Vagina (tissue), 2 donors: ENCODE measurements at regions not wholly inside any gene's neighbourhood (a gene's known extent, or its start where the extent isn't known, plus 50 kb on each side); places are given as distances from the start of the nearest gene placed in this dataset.

ENCODE experiments used
- POLR2A ChIP-seq, 2 donors: fragments of 450-650 bp; IDR thresholded peaks; one replicate each; pipeline ENCODE4 v1.6.1; 2017; ENCODE audit warnings: antibody characterized with exemption in 2 of 2, mild to moderate bottlenecking in 2 of 2, moderate library complexity in 2 of 2
- TF ChIP-seq, protein P1 (sequence below), 3 experiments: fragments of 450-650 bp in 2 of 3; fragments of 200-600 bp in 1 of 3; sonication (generic) in 1 of 3; IDR thresholded peaks; one replicate each; pipeline ENCODE4 v1.5.1; 2017 to 2019; ENCODE audit warnings: antibody characterized with exemption in 3 of 3, mild to moderate bottlenecking in 2 of 3, moderate library complexity in 2 of 3

DNA sequence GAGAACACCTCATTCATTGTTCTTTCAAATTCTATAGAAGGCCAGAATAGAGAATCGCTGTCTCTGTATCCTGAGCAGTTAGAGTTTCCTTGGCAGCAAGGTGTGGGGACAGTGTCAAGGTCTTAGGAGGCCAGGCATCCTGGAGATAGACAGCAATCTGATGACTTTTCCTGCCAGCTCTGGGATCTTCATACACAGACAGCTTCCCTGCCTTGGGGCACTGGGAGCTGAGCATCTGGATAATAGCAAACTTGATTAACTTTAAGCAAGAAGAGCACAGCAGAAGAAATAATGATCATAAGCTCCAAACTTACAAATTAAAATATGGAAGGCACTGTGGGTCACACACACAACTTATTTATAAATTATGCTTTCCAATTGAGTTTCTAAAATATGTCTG, 86.1 kb upstream of the STK32A start:
- TF ChIP-seq, protein P1, sequence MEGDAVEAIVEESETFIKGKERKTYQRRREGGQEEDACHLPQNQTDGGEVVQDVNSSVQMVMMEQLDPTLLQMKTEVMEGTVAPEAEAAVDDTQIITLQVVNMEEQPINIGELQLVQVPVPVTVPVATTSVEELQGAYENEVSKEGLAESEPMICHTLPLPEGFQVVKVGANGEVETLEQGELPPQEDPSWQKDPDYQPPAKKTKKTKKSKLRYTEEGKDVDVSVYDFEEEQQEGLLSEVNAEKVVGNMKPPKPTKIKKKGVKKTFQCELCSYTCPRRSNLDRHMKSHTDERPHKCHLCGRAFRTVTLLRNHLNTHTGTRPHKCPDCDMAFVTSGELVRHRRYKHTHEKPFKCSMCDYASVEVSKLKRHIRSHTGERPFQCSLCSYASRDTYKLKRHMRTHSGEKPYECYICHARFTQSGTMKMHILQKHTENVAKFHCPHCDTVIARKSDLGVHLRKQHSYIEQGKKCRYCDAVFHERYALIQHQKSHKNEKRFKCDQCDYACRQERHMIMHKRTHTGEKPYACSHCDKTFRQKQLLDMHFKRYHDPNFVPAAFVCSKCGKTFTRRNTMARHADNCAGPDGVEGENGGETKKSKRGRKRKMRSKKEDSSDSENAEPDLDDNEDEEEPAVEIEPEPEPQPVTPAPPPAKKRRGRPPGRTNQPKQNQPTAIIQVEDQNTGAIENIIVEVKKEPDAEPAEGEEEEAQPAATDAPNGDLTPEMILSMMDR (IDR thresholded peaks at IDR 0.05) = no peak
- no peak for TF ChIP-seq POLR2A (IDR thresholded peaks at IDR 0.05)
